Chondrocyte (in vitro differentiated cells): ENCODE measurements at regions not wholly inside any gene's neighbourhood (a gene's known extent, or its start where the extent isn't known, plus 50 kb on each side); places are given as distances from the start of the nearest gene placed in this dataset.

Experiments used
- DNase-seq: peaks from one replicate; pipeline ENCODE4 v3.0.0; 2021; ENCODE audit warnings: mixed read lengths, low spot score
- H3K27ac Mint-ChIP-seq: one replicate; pipeline ENCODE4 v1.8.0; 2021; ENCODE audit warnings: mild to moderate bottlenecking, moderate library complexity, mixed read lengths; ENCODE audit not compliant: unreplicated experiment
- H3K27me3 Mint-ChIP-seq: 2 replicates; pipeline ENCODE4 v1.8.0; 2021; ENCODE audit warnings: low read depth, mixed read lengths
- H3K36me3 Mint-ChIP-seq: 2 replicates; pipeline ENCODE4 v1.8.0; 2021; ENCODE audit warnings: low read depth, mixed read lengths
- H3K4me1 Mint-ChIP-seq: 2 replicates; pipeline ENCODE4 v1.8.0; 2021; ENCODE audit warnings: low read depth, mild to moderate bottlenecking, mixed read lengths
- H3K4me3 Mint-ChIP-seq: one replicate; pipeline ENCODE4 v1.8.0; 2021; ENCODE audit warnings: mild to moderate bottlenecking, moderate library complexity, mixed read lengths; ENCODE audit not compliant: unreplicated experiment
- H3K9me3 Mint-ChIP-seq: 2 replicates; pipeline ENCODE4 v1.8.0; 2021; ENCODE audit warnings: low read depth, mixed read lengths
- CTCF ChIP-seq: fragments of 200-600 bp; sonication (generic); IDR thresholded peaks from 2 replicates; pipeline ENCODE4 v1.5.0; 2021; ENCODE audit warnings: antibody characterized with exemption, mild to moderate bottlenecking, moderate library complexity

GRCh38 chr21:15221799-15222386 is 157.1 kb upstream of the NRIP1 start:
- Mint-ChIP-seq H3K27me3 (no peaks in the 10 kb centered on the region), H3K4me3 (no peak overlapping the region), H3K9me3 (no peaks in the 10 kb centered on the region), H3K36me3 (no peaks in the 10 kb centered on the region), H3K4me1 (peaks cover 12% of the 10 kb centered on the region), H3K27ac (no peak overlapping the region)
- DNase-seq: no peak
- TF ChIP-seq CTCF: no peak

GRCh38 chr21:15222707-15223106 is 157.9 kb upstream of the NRIP1 start:
- DNase-seq: no peak
- TF ChIP-seq CTCF: no peak
- Mint-ChIP-seq H3K4me3 (no peak overlapping the region), H3K9me3 (no peaks in the 10 kb centered on the region), H3K4me1 (peaks cover 12% of the 10 kb centered on the region), H3K36me3 (no peaks in the 10 kb centered on the region), H3K27me3 (no peaks in the 10 kb centered on the region), H3K27ac (no peak overlapping the region)

GRCh38 chr21:15224346-15225086 is 159.7 kb upstream of the NRIP1 start:
- no peak for TF ChIP-seq CTCF
- H3K4me1 Mint-ChIP-seq: peaks cover 12% of the 10 kb centered on the region
- no peaks in the 10 kb centered on the region for H3K36me3 Mint-ChIP-seq
- no peaks in the 10 kb centered on the region for H3K27me3 Mint-ChIP-seq
- H3K4me3 Mint-ChIP-seq: no peak overlapping the region
- no peak overlapping the region for H3K27ac Mint-ChIP-seq
- no peaks in the 10 kb centered on the region for H3K9me3 Mint-ChIP-seq
- DNase-seq: no peak

GRCh38 chr21:15227919-15228318 is 163.1 kb upstream of the NRIP1 start:
- no peaks in the 10 kb centered on the region for H3K36me3 Mint-ChIP-seq
- H3K9me3 Mint-ChIP-seq: peaks cover 4% of the 10 kb centered on the region
- H3K4me3 Mint-ChIP-seq: no peak overlapping the region

GRCh38 chr21:15229390-15229789 is 164.6 kb upstream of the NRIP1 start:
- no peak overlapping the region for H3K27ac Mint-ChIP-seq

More at GRCh38 chr21:15227919-15228318, 163.1 kb upstream of the NRIP1 start:
- DNase-seq: no peak
- H3K4me1 Mint-ChIP-seq: no peaks in the 10 kb centered on the region
- no peak for TF ChIP-seq CTCF
- H3K27me3 Mint-ChIP-seq: no peaks in the 10 kb centered on the region
- H3K27ac Mint-ChIP-seq: no peak overlapping the region

More at GRCh38 chr21:15229390-15229789, 164.6 kb upstream of the NRIP1 start:
- TF ChIP-seq CTCF: no peak
- peaks cover 4% of the 10 kb centered on the region for H3K9me3 Mint-ChIP-seq
- H3K4me3 Mint-ChIP-seq: no peak overlapping the region
- H3K36me3 Mint-ChIP-seq: no peaks in the 10 kb centered on the region
- no peak for DNase-seq
- no peaks in the 10 kb centered on the region for H3K4me1 Mint-ChIP-seq
- H3K27me3 Mint-ChIP-seq: no peaks in the 10 kb centered on the region
